Colonic mucosa (tissue), 4 donors: ENCODE measurements at regions not wholly inside any gene's neighbourhood (a gene's known extent, or its start where the extent isn't known, plus 50 kb on each side); places are given as distances from the start of the nearest gene placed in this dataset.

Experiments used
- DNase-seq: peaks from one replicate; pipeline ENCODE4 v3.0.0-alpha.2; 2020
- H3K27ac ChIP-seq: fragments of 200-600 bp; one replicate; pipeline ENCODE4 v1.8.0; 2021
- H3K27me3 ChIP-seq: fragments of 200-600 bp; one replicate; pipeline ENCODE4 v1.8.0; 2021
- H3K36me3 ChIP-seq: fragments of 200-600 bp; one replicate; pipeline ENCODE4 v1.8.0; 2021
- H3K4me1 ChIP-seq: fragments of 200-600 bp; one replicate; pipeline ENCODE4 v1.8.0; 2021; ENCODE audit warnings: mild to moderate bottlenecking
- H3K4me3 ChIP-seq: fragments of 200-600 bp; one replicate; pipeline ENCODE4 v1.8.0; 2021
- H3K9ac ChIP-seq, 2 donors: one replicate each; pipeline ENCODE4 v1.7.0; 2013; ENCODE audit warnings: control low read depth in 2 of 2, low read depth in 2 of 2, low read length in 2 of 2
- H3K9me3 ChIP-seq: fragments of 200-600 bp; one replicate; pipeline ENCODE4 v1.8.0; 2021
- intact Hi-C: fragments of 100-400 bp; cut with DNase I; formaldehyde crosslinking; loops from one replicate; pipeline ENCODE4 v1.14.1; 2022
- TF ChIP-seq, protein P1 (sequence below): fragments of 200-600 bp; IDR thresholded peaks from one replicate; pipeline ENCODE4 v1.8.0; 2022; ENCODE audit warnings: antibody characterized with exemption, mild to moderate bottlenecking
- donor health status: healthy.
- donor health status: DM: no; HTN: no; CAD: no.
- donor health status: DM: no; HTN: no; CAD: no.

- no peaks in the 10 kb centered on the region for H3K4me1 ChIP-seq
- TF ChIP-seq, protein P1, sequence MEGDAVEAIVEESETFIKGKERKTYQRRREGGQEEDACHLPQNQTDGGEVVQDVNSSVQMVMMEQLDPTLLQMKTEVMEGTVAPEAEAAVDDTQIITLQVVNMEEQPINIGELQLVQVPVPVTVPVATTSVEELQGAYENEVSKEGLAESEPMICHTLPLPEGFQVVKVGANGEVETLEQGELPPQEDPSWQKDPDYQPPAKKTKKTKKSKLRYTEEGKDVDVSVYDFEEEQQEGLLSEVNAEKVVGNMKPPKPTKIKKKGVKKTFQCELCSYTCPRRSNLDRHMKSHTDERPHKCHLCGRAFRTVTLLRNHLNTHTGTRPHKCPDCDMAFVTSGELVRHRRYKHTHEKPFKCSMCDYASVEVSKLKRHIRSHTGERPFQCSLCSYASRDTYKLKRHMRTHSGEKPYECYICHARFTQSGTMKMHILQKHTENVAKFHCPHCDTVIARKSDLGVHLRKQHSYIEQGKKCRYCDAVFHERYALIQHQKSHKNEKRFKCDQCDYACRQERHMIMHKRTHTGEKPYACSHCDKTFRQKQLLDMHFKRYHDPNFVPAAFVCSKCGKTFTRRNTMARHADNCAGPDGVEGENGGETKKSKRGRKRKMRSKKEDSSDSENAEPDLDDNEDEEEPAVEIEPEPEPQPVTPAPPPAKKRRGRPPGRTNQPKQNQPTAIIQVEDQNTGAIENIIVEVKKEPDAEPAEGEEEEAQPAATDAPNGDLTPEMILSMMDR = no peak
These were observed 162.2 kb downstream of the INSIG2 start for GRCh38 chr2:118250463-118250862.

GRCh38 chr2:118250001-118250400 is 161.7 kb downstream of the INSIG2 start:
- Histone ChIP-seq H3K4me3 (no peak overlapping the region), H3K4me1 (no peaks in the 10 kb centered on the region), H3K9me3 (no peaks in the 10 kb centered on the region), H3K9ac (no peak overlapping the region), H3K27me3 (no peaks in the 10 kb centered on the region), H3K27ac (no peak overlapping the region), H3K36me3 (no peaks in the 10 kb centered on the region)
- no peak for DNase-seq
- intact Hi-C loops = no loop called here
- TF ChIP-seq, protein P1 = no peak

More at GRCh38 chr2:118250463-118250862, 162.2 kb downstream of the INSIG2 start:
- H3K4me3 ChIP-seq = no peak overlapping the region
- no peaks in the 10 kb centered on the region for H3K27me3 ChIP-seq
- no peaks in the 10 kb centered on the region for H3K36me3 ChIP-seq
- H3K9me3 ChIP-seq = no peaks in the 10 kb centered on the region
- intact Hi-C loops = no loop called here
- no peak for DNase-seq
- no peak overlapping the region for H3K9ac ChIP-seq
- no peak overlapping the region for H3K27ac ChIP-seq

DNA sequence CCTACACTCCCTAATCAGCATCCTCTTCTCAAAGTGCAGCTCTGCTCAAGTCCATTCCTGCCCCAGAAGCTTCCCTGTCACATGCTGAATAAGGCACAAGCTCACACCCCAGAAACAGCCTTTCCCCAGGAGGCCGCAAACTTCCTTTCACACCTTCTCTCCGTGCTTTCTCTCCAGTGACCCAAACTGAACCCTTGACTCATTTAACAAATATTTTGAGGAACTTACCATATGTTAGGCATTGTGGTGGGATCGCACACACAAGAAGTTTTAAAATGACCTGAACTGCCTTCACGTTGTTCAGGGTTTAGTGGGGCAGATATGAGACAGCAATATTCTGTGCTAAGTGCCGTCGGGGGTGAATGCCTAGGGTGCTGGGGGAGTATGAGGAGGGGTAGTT is 161.3 kb downstream of the INSIG2 start:
- intact Hi-C loops = no loop called here
- H3K9me3 ChIP-seq = no peaks in the 10 kb centered on the region
- H3K9ac ChIP-seq = no peak overlapping the region
- H3K4me1 ChIP-seq = no peaks in the 10 kb centered on the region
- DNase-seq = no peak
- TF ChIP-seq, protein P1 = no peak
- no peak overlapping the region for H3K4me3 ChIP-seq
- H3K27me3 ChIP-seq = no peaks in the 10 kb centered on the region
- H3K36me3 ChIP-seq = no peaks in the 10 kb centered on the region
- H3K27ac ChIP-seq = no peak overlapping the region

DNA sequence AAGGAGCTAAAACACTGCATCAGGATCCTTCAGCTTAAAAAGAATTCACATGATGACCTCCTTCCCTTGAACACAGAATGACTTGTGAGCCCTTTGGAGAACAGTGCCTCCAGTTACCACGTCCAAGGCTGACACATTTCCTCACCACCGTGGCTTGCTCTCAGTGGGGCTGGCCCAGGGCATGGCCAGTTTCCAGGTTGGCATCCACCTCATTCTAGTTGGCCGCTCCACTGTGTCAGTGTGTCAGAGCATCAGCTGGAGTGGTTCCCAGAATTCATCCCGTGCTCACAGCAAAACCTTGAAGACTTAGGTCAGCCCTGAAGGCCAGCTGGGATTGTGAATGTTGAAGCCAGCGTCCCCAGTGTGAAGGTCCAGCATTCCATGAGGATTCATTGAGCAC is 158.5 kb downstream of the INSIG2 start:
- Histone ChIP-seq H3K9ac (no peak overlapping the region), H3K36me3 (no peaks in the 10 kb centered on the region), H3K27ac (no peak overlapping the region), H3K9me3 (no peaks in the 10 kb centered on the region), H3K4me3 (no peak overlapping the region), H3K4me1 (no peaks in the 10 kb centered on the region), H3K27me3 (no peaks in the 10 kb centered on the region)
- no peak for DNase-seq
- TF ChIP-seq, protein P1 = no peak
- intact Hi-C loops = no loop called here

- TF ChIP-seq, protein P1 = no peak
- Histone ChIP-seq H3K27ac (no peak overlapping the region), H3K36me3 (no peaks in the 10 kb centered on the region), H3K9me3 (no peaks in the 10 kb centered on the region), H3K4me3 (no peak overlapping the region), H3K4me1 (no peaks in the 10 kb centered on the region), H3K27me3 (no peaks in the 10 kb centered on the region), H3K9ac (no peak overlapping the region)
- intact Hi-C loops = no loop called here
- no peak for DNase-seq
These were observed 157.8 kb downstream of the INSIG2 start for GRCh38 chr2:118246079-118246478.

DNA sequence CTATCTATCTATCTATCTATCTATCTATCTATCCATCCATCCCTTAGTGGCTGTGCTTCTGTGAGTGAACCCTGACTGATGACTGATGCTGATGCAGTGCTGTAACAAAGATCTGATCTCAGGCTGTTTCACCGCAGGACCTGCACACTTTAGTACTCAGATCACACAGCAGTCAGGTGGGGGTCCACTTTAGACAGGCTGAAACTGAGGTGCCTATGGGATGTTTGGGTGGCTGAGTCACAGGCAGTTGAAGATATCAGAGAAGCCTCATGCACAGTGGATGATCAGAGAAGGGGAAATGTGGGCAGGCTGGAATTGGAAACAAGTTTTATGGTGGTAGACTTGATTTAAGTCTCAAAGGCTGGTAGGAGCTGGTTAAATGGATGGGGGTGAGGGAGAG is 156.4 kb downstream of the INSIG2 start:
- Histone ChIP-seq H3K27me3 (no peaks in the 10 kb centered on the region), H3K27ac (no peak overlapping the region), H3K9me3 (no peaks in the 10 kb centered on the region), H3K4me1 (no peaks in the 10 kb centered on the region), H3K9ac (no peak overlapping the region), H3K4me3 (no peak overlapping the region), H3K36me3 (no peaks in the 10 kb centered on the region)
- TF ChIP-seq, protein P1 = no peak
- DNase-seq = no peak
- intact Hi-C loops = no loop called here
